ENCODE measurements at regions not wholly inside any gene's neighbourhood (a gene's known extent, or its start where the extent isn't known, plus 50 kb on each side); places are given as distances from the start of the nearest gene placed in this dataset.

DNA sequence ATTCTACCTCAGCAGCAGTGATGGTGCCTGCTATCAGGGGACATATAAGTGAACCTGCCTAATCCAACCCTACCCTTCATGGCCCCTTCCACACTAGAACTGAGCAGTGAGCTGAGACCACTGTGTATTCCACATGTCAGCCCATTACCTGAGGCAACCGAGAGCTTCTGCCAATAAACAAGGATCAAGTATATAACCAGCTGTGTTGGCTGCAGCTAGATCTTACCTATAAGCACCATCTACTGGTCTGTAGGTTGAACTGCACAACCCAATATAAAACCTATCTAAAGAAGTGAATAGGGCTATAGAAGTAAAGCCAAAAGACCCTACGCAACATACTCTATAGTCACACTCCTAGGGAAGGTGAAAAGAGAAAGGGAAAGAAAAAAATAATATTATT is 376.9 kb downstream of the HHIPL2 start:
- DNase-seq, result no peak

DNA sequence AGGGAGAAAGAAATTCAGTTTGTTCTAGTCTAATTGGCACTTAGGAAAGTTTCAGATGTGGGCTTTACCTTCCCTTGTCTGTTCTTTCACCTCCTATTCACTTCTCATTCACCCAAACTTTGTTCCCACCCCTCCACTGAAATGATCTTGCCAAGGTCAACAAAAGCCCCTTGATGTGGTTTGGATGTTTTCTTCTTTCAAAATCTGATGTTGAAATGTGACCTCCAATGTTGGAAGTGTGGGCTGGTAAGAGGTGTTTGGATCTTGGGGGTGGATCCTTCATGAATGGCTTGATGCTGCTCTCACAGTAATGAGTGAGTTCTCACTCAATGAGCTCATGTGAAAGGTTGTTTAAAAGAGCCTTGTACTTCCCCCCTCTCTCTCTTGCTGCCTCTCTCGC is 379.3 kb downstream of the HHIPL2 start:
- DNase-seq, result no peak

- no peak for DNase-seq
Measured at GRCh38 chr1:222167896-222168295, 380.0 kb downstream of the HHIPL2 start.

GRCh38 chr1:222167111-222167510 is 380.8 kb downstream of the HHIPL2 start:
- DNase-seq, result no peak

GRCh38 chr1:222165629-222166028 is 382.3 kb downstream of the HHIPL2 start:
- DNase-seq, result peak; percentile 74

DNA sequence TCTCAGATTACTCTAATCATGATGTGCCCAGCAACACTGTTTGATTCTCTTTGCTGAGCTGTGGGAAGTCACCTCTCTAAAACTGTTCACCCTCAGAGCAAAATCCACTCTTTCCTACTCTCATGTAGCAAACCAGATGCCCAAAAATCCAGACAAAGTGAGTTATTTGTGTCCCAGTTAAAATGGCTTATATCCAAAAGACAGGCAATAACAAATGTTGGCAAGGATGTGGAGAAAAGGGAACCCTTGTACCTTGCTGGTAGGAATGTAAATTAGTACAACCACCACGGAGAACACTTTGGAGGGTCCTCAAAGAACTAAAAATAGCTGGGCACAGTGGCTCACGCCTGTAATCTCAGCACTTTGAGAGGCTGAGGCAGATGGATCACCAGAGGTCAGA is 384.0 kb downstream of the HHIPL2 start:
- DNase-seq, result no peak

DNA sequence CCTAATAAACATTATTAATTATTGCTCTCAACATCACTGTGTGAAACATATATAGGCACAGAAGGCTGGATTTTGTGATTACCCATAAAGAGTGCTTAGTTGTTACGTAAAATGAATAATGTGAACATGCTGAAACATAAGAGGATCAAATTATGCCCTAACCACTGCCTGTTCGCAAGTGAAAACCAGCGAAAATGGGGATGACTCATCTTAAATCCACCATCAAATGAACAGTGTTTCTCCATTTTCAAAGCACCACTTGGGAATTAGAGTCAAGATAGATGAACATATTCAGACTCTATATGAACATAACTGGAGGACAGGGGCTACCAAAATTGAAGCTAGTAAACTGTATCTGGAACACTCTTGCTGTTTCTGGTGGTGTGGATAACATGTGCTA is 386.2 kb downstream of the HHIPL2 start:
- DNase-seq, result no peak

DNA sequence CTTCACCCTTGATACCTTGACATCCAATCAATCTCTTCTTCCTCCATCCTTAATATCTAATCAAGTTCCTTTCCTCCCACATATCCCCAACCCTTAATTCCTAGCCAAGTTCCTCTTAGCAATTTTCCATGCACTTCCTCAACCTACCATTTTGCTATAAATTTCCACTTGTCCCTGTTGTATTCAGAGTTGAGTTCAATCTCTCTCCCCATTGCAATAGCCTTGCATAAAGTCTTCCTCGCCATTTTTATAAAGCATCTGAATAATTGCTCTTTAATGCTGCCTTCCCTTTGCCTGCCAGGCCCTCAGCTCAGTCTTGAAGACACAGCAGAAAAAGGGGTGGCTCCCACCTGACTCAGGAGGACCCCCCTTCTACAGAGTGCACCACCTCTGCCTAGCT is 390.3 kb downstream of the HHIPL2 start:
- DNase-seq, result no peak

DNA sequence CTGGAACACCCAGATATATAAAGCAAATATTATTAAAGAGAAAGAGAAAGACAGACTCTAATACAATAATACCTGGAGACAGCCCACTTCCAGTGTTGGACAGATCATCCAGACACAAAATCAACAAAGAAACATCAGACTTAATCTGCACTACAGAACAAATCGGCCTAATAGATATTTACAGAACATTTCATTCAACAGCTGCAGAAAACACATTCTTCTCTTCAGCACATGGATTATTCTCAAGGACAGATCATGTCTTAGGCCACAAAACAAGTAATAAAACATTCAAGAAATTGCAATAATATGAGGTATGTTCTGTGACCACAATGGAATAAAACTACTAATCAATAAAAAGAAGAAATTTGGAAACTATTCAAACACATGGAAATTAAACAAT is 398.3 kb upstream of the DUSP10 start:
- no peak for DNase-seq

DNA sequence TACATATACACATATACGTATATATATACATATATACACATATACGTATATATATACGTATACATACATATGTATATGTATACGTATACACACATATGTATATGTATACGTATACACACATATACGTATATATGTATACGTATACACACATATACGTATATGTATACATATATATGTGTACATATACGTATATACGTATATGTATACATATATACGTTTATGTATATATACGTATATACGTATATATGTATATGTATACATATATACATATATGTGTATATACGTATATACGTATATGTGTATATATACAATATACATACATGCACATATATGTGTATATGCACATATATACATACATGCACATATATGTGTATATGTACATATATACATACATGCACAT is 396.2 kb upstream of the DUSP10 start:
- DNase-seq, result no peak

DNA sequence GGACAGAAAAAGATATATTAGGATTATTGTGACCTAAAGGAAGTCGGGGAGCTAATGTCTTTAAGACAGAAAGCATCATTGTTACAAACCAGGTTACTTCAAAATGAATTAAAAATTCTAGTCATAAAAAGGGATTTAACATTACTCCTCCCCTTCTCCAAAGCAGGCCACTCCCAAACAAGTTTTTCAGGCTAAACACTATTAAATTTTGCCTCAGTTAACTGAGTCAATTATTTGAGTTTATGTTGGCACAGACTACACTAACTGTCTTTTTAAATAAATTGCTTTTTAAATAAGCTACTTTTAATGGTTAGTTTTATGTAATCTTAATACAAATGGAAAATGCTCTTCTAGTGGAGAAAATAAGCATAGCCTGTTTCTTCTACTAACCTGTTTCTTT is 395.0 kb upstream of the DUSP10 start:
- no peak for DNase-seq

GRCh38 chr1:222129041-222129440 is 387.2 kb upstream of the DUSP10 start:
- no peak for DNase-seq

GRCh38 chr1:222127526-222128152 is 385.8 kb upstream of the DUSP10 start:
- DNase-seq, result no peak

DNA sequence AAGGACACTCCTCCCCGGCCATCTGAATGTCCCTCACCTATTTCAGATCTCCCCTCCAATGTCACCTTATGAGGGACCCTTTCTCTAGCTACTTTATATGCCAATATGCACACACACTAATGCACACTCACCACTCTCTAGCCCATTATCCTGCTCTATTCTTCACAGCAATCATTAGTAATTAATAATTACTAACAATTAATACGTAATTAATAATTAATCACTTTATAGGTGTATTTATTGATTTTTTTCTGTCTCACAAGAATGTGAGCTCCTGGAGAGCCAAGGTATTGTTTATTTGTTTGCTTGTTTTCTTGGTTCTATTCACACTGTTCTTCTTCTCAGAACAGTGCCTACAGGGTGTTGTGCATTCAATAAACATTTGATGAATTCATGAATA is 385.2 kb upstream of the DUSP10 start:
- no peak for DNase-seq

DNA sequence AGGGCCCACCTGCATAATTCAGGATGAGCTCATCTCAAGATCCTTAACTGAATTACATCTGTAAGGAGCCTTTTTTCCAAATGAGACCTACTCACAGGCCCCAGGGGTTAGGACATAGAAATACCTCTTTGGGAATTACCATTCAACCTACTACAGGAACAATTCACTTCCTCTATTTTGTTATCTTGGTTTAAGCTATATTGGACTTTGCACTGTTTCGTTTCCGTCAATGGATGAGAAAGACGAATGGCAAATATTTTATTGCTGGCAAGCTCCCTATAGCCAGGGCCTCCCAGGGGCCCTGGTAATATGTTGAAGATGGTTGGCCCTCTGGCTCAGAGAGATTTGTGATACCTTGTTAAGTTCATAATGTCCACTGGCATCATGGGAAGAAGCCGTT is 384.2 kb upstream of the DUSP10 start:
- no peak for DNase-seq

GRCh38 chr1:222124602-222125001 is 382.7 kb upstream of the DUSP10 start:
- no peak for DNase-seq

GRCh38 chr1:222123111-222123510 is 381.2 kb upstream of the DUSP10 start:
- no peak for DNase-seq

DNA sequence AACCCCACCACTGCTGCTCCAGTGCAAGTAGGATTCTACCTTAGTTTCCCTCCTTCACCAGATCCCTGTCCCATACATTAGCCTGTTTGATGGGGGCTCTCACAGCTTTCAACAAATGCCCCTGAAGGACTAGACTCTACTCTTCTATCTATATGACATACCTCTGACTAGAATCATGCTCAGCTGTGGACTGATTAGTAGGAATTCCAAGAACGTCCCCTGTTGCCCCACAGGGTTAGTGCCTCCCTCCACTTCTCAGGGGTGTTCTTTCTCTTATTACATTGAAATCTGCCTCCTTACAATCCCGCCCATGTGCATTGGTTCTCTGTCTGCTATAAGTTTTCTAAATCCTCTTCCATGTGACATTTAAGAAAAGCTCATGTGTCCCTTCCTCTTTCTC is 375.9 kb upstream of the DUSP10 start:
- no peak for DNase-seq

DNA sequence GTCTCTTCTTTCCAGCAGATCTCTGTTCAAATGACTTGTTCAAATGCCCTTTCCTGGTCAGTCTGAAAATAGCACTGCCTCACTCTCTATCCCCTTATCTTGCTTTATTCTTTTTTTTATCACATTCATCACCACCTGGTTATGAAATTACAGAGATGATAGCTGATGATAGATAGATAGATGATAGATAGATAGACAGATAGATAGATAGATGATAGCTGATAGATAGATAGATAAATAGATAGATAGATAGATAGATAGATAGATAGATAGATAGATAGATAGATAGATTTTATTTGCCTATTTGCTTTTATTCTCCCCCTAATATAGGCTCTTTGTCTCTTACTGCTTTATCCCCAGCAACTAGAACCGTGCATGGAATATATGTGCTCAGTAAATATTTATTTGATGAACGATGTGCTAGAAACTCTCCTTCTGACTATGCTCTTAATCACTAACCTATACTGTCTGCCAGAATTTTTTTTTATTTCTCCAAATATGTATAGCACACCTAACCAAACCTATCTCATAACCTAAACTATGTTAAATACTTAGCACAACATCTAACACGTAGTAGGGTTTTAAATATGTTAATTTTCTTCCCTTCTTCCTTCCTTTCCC is 372.8 kb upstream of the DUSP10 start:
- DNase-seq, result no peak

DNA sequence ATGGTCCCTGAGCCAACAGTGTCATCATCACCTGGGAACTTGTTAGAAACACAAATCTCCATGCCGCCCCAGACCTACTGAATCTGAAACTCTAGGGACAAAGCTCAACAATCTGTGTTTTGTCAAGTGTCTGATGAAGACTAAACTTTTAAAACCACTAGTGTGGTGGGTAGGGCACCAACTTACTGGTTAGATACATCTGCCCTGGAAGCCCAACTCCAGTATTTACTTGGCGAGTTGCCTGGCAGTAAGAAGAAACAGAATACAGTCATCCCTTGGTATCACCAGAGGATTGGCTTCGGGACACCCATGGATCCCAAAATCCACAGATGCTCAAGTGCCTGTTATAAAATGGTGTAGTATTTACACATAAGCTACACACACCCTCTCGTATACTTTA is 367.9 kb upstream of the DUSP10 start:
- no peak for DNase-seq

DNA sequence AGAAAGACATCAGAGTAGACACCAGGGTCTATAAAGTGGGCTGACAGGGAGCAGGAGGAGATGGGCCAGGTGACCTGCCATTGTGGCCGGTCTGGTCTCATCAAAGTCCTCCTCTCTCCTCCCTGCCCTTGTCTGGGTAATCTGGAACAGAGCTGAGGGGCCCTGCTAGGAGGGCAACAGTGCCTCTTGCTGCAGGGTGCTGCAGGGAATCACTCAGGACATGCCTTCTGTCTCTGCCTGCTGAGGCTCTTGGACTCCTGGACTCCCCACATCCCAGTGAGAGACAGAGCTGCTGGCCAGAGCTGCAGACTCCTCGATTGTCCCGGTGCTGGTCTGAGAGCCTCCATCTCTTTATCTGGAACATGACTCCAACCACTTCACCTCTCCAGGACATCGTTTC is 366.1 kb upstream of the DUSP10 start:
- no peak for DNase-seq

GRCh38 chr1:222107267-222107666 is 365.4 kb upstream of the DUSP10 start:
- no peak for DNase-seq

GRCh38 chr1:222106377-222106776 is 364.5 kb upstream of the DUSP10 start:
- no peak for DNase-seq

DNA sequence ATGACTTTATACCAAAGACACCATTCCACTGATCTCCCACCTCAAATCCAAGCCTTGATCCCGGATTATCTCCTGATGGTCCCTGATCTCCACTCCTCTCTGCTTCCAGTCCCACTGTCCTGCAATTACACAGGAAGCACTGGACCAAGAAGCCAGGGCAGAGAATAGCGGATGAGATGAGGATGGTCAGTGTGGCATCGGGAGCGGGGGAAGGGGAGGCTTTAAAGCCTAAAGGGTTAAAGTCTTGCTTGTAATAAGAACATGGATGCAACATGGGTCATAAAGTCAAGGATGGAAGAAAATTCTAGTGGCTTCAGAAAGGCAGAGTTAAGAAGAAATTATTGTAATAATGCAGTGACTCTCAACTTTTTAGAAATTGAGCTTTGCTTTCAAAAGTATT is 364.0 kb upstream of the DUSP10 start:
- DNase-seq, result no peak
